HS-5 (cell line): ENCODE measurements at regions not wholly inside any gene's neighbourhood (a gene's known extent, or its start where the extent isn't known, plus 50 kb on each side); places are given as distances from the start of the nearest gene placed in this dataset.

Experiments
- DNase-seq: peaks from one replicate; pipeline ENCODE4 v3.0.0-alpha.2; 2012; ENCODE audit warnings: low read depth

DNA sequence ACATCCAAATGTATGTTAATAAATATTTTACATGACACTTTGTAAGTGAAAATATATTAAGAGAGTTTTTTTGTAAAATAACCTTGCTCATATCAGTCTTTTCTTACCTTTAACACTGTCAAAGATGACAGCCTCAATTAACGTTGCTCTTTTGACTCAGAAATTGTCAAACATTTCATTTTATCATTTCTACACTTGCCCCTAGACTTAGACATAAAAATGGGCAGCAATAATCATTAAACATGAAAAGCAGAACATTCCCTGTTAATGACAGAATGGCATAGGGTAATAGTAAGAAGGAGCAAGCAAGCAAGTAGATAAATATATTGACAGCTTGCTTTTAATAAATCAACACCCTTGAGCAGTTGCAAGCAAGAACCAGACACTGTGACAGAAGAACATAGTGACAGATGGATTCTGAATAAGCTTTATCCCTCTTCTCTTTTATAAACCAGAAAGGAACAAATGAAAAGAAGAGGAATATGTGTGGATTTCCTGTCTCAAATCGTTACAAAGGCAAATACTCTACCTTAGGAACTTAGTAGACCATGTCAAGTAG lies 796.0 kb upstream of the CHD1 start:
- DNase-seq, result no peak

DNA sequence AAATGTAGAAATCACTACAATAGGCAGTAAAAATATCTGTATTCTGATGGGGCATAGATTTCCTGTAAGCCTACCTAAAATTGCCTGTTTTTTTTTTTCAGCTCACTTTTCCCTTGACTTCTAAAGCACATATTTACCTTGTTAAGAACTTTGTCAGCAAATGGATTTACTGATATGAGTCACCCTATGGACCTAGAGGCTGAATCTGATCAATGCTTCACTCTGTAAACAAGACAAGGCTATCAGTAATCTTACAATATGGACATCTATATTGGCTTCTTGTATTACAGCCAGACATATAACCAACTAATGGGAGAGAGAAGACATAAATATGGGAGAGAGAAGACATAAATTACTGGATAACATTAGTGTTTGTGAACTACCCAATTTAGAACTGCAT lies 792.7 kb upstream of the CHD1 start:
- no peak for DNase-seq

DNA sequence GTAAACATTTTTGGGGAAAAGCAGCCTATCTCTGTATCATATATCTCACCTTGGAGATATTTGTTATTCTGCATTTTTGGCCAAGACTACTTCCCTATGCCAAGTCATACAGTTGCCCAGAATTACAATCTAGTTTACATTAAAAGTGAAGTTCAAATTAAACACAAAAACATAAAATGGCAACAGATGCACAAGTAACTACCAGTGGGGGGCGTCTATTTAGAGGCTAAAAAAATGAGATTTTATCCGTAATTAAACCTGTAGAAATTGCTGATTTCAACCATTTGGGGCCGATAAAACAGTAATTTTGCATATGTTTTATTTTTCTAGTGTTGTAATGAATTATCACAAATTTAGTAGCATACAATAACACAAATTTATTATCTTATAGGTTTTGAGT lies 787.1 kb upstream of the CHD1 start:
- no peak for DNase-seq

DNA sequence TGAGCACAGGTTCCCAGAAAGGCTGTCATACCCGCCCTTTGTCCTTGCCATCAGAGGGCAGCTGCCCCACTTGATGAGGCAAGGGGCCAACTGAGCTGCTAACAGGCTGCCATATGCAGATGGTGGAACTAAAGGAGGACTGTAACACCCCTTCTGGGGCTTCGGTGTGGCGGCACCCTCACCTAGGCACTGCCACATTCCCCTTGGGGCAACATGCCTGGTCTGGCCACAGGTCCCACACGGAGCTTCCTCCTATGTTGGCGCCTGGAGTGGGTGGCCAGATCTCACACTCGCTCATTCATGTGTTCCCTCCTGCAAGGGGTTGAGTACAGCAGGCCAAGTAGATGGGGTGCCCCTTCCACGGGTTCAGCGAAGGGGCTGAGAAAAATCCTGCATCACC lies 777.4 kb upstream of the CHD1 start:
- DNase-seq, result no peak

- DNase-seq, result no peak
Observed at GRCh38 chr5:99702565-99702964, 773.8 kb upstream of the CHD1 start.

GRCh38 chr5:99694884-99695283 lies 766.1 kb upstream of the CHD1 start:
- no peak for DNase-seq

GRCh38 chr5:99686538-99686937 lies 757.7 kb upstream of the CHD1 start:
- DNase-seq, result no peak

DNA sequence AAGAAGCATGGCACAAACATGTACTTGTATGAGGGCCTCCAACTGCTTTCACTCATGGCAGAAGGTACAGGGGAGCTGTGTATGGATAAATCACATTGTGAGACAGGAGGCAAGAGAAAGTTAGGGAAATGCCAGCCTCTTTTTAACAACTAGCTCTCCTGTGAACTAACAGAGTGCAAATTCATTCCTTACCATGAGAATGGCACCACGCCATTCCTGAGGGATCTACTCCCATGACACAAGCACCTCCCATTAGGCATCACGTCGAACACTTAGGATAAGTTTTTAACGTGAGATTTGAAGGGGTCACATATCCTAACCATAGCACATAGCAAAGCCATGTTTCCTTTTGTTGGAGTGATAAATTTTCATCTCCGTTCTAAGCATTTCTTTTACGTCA lies 747.2 kb upstream of the CHD1 start:
- DNase-seq, result no peak

GRCh38 chr5:99674101-99674500 lies 745.3 kb upstream of the CHD1 start:
- no peak for DNase-seq

DNA sequence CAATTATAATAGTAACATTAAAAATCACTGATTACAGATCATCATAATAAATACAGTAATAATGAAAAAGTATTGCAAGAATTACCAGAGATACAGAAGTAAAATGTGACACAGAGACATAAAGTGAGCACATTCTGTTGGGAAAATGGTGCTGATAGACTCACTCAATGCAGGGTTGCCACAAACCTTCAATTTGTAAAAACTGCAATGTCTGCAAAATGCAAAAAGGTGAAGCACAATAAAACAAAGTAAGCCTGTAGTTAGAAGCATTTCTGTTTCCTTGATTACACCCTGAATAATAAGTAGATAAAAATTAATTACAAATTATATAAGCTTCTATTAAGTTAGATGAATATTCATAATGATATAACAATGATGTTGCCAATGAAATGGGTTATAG lies 736.2 kb upstream of the CHD1 start:
- no peak for DNase-seq

DNA sequence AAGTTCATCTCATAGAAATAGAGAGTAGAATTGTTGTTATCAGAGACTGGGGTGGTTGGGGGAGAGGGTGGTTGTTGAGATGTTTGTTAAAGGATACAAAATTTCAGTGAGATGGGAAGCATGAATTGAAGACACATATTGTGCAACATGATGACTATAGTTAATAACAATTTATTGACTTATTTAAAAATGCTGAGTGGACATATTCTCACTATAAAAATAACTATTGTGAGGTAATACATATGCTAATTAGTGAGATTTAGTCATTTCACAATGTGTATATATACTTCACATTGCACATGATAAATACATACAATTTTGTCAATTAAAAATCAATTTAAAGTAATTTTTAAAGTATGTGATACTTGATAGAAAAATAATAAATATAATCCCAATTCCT lies 722.5 kb upstream of the CHD1 start:
- DNase-seq, result no peak

- no peak for DNase-seq
Observed at GRCh38 chr5:99646011-99646647, 717.3 kb upstream of the CHD1 start.

GRCh38 chr5:99644822-99645221 lies 716.0 kb upstream of the CHD1 start:
- no peak for DNase-seq

DNA sequence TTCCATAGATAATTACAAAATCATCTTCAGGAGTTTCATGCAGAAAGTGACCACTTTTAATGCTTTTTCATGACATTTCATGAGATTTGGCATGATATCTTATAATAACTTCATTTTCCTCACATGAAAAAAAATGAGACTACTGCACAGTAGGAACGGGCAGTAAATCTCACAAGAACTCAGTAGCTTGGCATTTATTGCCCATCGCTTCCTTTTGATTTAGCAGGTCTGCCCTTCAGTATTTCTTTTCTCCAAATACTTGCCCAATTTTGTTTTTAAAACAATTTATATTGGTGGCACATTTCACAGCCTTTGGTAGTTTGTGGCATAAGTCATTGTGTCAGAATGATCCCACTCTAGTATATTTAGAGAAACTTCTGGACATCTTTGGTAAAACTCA lies 711.8 kb upstream of the CHD1 start:
- DNase-seq, result no peak

GRCh38 chr5:99639905-99640304 lies 711.1 kb upstream of the CHD1 start:
- no peak for DNase-seq

DNA sequence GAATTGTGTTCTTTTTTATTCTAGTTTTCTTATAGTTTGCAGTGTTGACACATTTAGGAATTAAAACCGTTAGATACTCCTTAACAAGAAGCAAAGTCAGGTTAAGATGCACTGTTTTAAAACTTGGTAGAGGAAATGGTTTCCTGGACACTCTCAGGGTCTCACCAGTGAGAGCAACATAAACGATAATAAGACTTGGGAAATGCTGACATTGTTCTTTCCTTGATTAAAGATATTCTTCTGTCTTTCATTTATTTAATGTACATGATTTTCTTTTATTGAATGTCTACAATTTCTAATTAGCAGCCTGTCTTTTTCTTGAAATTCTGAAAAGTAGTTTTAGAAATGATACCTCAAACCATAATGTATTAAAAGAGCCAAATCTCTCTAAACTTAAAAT lies 707.9 kb upstream of the CHD1 start:
- no peak for DNase-seq

DNA sequence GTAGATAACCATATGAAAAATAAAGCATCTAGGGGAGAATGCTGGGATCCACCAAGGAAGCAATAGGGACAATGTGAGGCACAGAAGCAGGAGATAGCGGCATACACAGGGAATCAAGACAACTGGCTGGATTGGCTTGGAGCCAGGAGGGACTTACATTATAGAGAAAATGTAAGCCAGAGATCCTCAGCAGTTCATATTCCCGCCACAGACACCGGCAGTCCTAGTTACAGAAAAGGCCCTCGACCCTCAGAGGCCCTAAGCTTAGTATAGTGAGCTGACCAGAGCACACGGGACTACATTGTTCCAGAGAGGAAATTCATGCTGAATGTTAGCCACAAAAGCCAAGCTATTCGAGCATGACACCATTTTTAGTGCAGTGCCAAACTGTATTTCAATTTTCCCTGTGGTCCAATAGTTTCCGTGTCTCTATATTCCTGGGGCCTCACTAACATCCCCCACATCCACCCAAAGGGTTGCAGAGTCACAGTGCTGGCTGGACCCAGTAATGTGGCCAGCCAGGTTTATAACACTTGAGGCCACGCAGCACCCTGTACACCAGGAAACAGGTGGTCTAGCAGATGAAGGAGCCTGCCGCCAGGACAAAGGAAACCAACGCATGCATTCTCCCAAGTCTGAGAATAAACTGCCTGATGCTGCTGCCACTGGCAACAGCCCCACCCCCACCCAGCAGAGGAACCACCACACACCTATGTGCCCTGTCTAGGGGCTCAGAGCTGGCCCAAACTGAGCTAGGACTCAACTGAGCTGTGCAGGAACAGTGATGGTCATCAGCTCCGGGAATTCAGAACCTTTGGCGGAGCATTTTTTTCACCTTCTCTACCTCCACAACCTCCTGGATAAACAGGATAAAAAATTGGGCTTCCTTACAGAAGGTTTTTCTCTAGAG lies 693.2 kb upstream of the CHD1 start:
- no peak for DNase-seq

- no peak for DNase-seq
Observed at GRCh38 chr5:99617335-99617734, 688.5 kb upstream of the CHD1 start.

DNA sequence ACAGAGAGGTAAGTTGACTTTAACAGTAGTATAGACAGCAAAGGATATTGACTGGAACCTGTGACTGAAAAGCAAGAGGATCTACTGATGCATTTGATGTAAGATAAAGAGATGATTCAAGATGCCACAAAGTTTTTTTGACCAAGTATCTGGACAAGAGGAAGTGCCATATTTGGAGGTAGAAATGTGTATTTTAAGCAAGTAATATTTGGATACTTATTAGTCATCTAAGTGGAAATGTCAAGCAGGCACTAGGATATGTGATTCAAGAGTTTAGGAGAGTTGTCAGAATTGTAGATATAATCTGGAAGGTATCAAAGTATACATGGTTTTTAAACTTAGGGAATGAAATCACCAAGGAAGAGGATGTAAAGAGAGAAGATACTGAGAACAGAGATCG lies 686.1 kb upstream of the CHD1 start:
- peak; percentile 20 for DNase-seq

DNA sequence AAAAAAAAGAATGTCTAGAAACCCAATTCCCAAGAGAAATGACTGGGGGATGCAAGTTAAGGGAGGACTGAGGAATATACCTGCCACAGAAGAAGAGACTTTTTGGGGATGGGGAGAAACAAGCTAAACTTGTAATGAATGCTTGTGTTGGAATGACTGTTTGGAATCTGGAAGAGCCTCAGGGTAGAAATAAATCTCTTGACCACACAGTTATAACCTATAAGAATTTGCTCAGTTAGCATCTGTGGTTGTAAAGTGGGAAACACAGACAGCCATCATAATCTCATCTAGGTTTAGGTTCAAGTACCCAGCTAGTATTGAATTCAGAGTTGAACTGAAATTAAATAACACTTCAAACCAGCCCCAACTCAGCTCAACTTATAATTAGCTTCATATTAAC lies 678.3 kb upstream of the CHD1 start:
- no peak for DNase-seq

GRCh38 chr5:99605904-99606303 lies 677.1 kb upstream of the CHD1 start:
- no peak for DNase-seq

DNA sequence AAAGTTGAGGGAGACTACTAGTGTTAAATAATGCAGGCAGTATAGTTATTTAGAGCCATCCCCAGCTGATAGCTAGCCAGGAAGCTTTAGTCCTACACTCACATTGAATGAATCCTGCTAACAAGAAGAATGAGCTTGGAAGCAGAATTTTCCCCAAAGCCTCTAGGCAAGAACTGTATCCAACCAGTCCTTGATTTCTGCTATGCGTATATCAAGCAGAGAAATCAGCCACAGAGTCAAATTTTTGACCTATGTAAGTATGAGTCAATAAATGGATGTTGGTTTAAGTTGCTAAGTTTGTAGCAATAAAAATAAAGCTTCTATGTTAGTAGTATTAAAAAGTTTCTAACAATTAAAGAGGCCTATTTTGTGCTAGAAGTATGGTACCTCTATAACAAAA lies 672.1 kb upstream of the CHD1 start:
- no peak for DNase-seq

GRCh38 chr5:99590806-99591205 lies 662.0 kb upstream of the CHD1 start:
- DNase-seq, result no peak
